ENCODE measurements at regions not wholly inside any gene's neighbourhood (a gene's known extent, or its start where the extent isn't known, plus 50 kb on each side); places are given as distances from the start of the nearest gene placed in this dataset.

- H3K9me3 ChIP-seq (ENCODE audit: control insufficient read depth, low read length) = no peaks in the 10 kb centered on the region
- no peaks in the 10 kb centered on the region for H3K79me2 ChIP-seq
- H3K27ac ChIP-seq = no peak overlapping the region
- H2AFZ ChIP-seq = no peak overlapping the region
- no peaks in the 10 kb centered on the region for H3K36me3 ChIP-seq (ENCODE audit: control insufficient read depth, insufficient read depth, low read length)
- H3K4me3 ChIP-seq (ENCODE audit: low read depth, low read length) = no peak overlapping the region
- H3K27me3 ChIP-seq (ENCODE audit: control insufficient read depth, insufficient read depth, low read length) = no peaks in the 10 kb centered on the region
- TF ChIP-seq CTCF (IDR thresholded peaks at IDR 0.05) = no peak
- no peak overlapping the region for H3K4me2 ChIP-seq (ENCODE audit: low read length)
- H3K4me1 ChIP-seq = no peaks in the 10 kb centered on the region
- H3K9ac ChIP-seq = no peak overlapping the region
Observed at GRCh38 chr18:64699081-64699480, 550.2 kb upstream of the LINC00305 start.

DNA sequence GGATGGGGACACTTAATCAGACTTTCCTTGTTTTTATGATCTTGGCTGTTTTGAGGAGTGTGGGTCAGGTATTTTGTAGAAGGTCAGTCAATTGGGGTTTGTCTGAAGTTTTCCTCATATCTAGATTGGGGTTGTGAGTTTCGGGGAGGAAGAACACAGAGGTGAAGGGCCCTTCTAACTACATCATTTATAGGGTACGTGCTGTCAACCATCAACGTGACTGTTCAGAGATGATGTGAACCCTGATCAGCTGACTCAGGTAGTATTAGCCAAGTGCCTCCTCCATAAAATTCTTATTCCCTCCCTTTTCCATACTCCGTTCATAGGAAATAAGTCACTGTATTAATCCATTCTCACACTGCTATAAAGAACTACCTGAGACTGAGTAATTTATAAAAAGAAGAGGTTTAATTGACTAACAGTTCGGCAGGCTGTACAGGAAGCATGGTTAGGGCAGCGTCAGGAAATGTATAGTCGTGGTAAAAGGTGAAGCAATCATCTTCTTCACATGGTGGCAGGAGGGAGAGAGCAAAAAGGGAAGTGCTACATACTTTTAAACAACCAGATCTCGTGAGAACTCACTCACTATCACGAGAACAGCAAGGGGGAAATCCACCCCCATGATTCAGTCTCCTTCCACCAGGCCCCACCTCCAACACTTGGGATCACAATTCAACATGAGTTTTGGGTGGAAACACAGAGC lies 547.1 kb upstream of the LINC00305 start:
- H3K9ac ChIP-seq = no peak overlapping the region
- no peak for TF ChIP-seq CTCF (IDR thresholded peaks at IDR 0.05)
- no peak overlapping the region for H3K4me2 ChIP-seq (ENCODE audit: low read length)
- H3K4me3 ChIP-seq (ENCODE audit: low read depth, low read length) = no peak overlapping the region
- H3K9me3 ChIP-seq (ENCODE audit: control insufficient read depth, low read length) = no peaks in the 10 kb centered on the region
- H3K27me3 ChIP-seq (ENCODE audit: control insufficient read depth, insufficient read depth, low read length) = no peaks in the 10 kb centered on the region
- no peaks in the 10 kb centered on the region for H3K79me2 ChIP-seq
- no peaks in the 10 kb centered on the region for H3K4me1 ChIP-seq
- no peak overlapping the region for H2AFZ ChIP-seq
- no peaks in the 10 kb centered on the region for H3K36me3 ChIP-seq (ENCODE audit: control insufficient read depth, insufficient read depth, low read length)
- H3K27ac ChIP-seq = no peak overlapping the region

DNA sequence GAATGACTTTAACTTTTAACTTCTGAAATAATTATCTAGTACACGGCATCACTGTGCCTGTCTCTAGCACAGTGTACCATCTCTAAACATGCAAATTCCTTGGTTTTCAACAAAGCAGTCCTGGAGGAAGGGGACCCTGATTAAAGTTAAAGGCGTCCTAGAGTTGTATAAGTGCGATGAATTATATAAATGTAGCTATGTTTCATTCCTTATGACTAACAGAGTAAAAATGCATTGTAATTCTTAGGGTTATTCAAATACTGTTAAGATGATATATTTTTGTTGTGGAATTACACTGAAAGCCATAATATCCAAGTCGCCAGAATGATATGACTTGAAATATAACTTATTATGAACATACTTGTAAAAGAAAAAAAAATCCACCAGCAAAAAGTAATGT lies 544.9 kb upstream of the LINC00305 start:
- Histone ChIP-seq H3K36me3 (ENCODE audit: control insufficient read depth, insufficient read depth, low read length) (no peaks in the 10 kb centered on the region), H3K4me3 (ENCODE audit: low read depth, low read length) (no peak overlapping the region), H3K27ac (no peak overlapping the region), H3K9ac (no peak overlapping the region), H3K79me2 (no peaks in the 10 kb centered on the region), H3K27me3 (ENCODE audit: control insufficient read depth, insufficient read depth, low read length) (no peaks in the 10 kb centered on the region), H3K9me3 (ENCODE audit: control insufficient read depth, low read length) (no peaks in the 10 kb centered on the region), H2AFZ (no peak overlapping the region), H3K4me2 (ENCODE audit: low read length) (no peak overlapping the region), H3K4me1 (no peaks in the 10 kb centered on the region)
- TF ChIP-seq CTCF (IDR thresholded peaks at IDR 0.05) = no peak

DNA sequence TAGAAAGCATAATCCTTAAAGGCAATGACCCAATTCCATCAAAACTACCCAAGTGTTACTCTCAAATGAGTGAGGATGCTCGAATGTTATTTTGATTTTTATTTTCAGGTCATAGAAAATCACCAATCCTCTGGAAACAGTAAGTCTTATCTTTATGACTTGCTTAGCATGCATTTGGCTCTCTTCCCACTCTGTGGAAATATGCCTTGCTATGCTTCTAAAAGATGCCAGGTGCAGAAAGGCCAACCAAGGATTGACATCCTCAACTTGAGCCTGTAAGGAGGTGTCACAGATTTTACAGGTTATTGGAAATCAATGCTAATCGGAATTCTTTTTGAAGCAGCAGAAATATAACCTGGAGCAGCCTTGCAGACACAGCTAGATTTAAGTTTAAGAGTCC lies 543.9 kb upstream of the LINC00305 start:
- no peaks in the 10 kb centered on the region for H3K9me3 ChIP-seq (ENCODE audit: control insufficient read depth, low read length)
- H3K27ac ChIP-seq = no peak overlapping the region
- H3K4me1 ChIP-seq = no peaks in the 10 kb centered on the region
- no peaks in the 10 kb centered on the region for H3K27me3 ChIP-seq (ENCODE audit: control insufficient read depth, insufficient read depth, low read length)
- no peaks in the 10 kb centered on the region for H3K36me3 ChIP-seq (ENCODE audit: control insufficient read depth, insufficient read depth, low read length)
- H3K4me3 ChIP-seq (ENCODE audit: low read depth, low read length) = no peak overlapping the region
- no peak overlapping the region for H3K4me2 ChIP-seq (ENCODE audit: low read length)
- H3K79me2 ChIP-seq = no peaks in the 10 kb centered on the region
- TF ChIP-seq CTCF (IDR thresholded peaks at IDR 0.05) = no peak
- H2AFZ ChIP-seq = no peak overlapping the region
- H3K9ac ChIP-seq = no peak overlapping the region

GRCh38 chr18:64679121-64679520 lies 530.2 kb upstream of the LINC00305 start:
- Histone ChIP-seq H2AFZ (no peak overlapping the region), H3K36me3 (ENCODE audit: control insufficient read depth, insufficient read depth, low read length) (no peaks in the 10 kb centered on the region), H3K9ac (no peak overlapping the region), H3K4me2 (ENCODE audit: low read length) (no peak overlapping the region), H3K27ac (no peak overlapping the region), H3K79me2 (no peaks in the 10 kb centered on the region), H3K27me3 (ENCODE audit: control insufficient read depth, insufficient read depth, low read length) (no peaks in the 10 kb centered on the region), H3K9me3 (ENCODE audit: control insufficient read depth, low read length) (no peaks in the 10 kb centered on the region), H3K4me1 (no peaks in the 10 kb centered on the region), H3K4me3 (ENCODE audit: low read depth, low read length) (no peak overlapping the region)
- TF ChIP-seq CTCF (IDR thresholded peaks at IDR 0.05) = no peak
